ENCODE measurements at regions not wholly inside any gene's neighbourhood (a gene's known extent, or its start where the extent isn't known, plus 50 kb on each side); places are given as distances from the start of the nearest gene placed in this dataset.
A peak's percentile ranks its signal among the peaks of the same experiment; 100 is the strongest.
"Not testable (repeated sequence)": the region's sequence is repeated elsewhere in the genome, so short reads cannot be mapped to it uniquely, and the experiment has no call there.

- H3K4me1 Mint-ChIP-seq; H3K36me3 Mint-ChIP-seq (ENCODE audit: low read depth); H3K27me3 Mint-ChIP-seq; H3K27ac Mint-ChIP-seq; DNase-seq; intact Hi-C loops (cut with micrococcal nuclease); H3K4me3 Mint-ChIP-seq: not testable (repeated sequence)
- peaks cover 18% of the 10 kb centered on the region for H3K9me3 Mint-ChIP-seq
Observed at GRCh38 chr6:86057293-86057980, 414.8 kb upstream of the SYNCRIP start.

GRCh38 chr6:86045038-86045437, 402.4 kb upstream of the SYNCRIP start:
- no peaks in the 10 kb centered on the region for H3K9me3 Mint-ChIP-seq
- H3K36me3 Mint-ChIP-seq (ENCODE audit: low read depth), result no peaks in the 10 kb centered on the region
- intact Hi-C loops (cut with micrococcal nuclease), result no loop called here
- no peak for DNase-seq
- H3K27ac Mint-ChIP-seq, result no peak overlapping the region
- no peak overlapping the region for H3K4me3 Mint-ChIP-seq
- no peaks in the 10 kb centered on the region for H3K27me3 Mint-ChIP-seq
- H3K4me1 Mint-ChIP-seq, result no peaks in the 10 kb centered on the region

DNA sequence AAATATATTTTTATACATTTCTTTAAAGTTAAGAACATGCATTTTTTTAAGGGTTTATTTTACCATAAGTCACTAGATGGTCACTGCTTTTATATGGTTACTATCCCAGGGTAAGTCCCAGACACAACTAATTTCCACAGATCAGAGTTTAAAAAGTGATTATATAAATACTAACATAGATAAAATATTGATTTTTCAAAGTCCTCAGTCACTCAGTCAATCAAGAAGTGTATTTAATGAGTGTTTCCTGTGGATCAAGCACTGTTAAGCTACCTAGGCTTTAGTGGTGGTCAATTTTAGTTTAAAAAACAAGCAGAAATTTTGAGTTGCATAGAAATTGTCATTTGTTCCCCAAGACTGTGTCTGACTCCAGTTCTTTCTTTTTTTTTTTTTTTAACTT, 399.5 kb upstream of the SYNCRIP start:
- Mint-ChIP-seq H3K9me3 (no peaks in the 10 kb centered on the region), H3K4me3 (no peak overlapping the region), H3K27me3 (no peaks in the 10 kb centered on the region), H3K4me1 (no peaks in the 10 kb centered on the region), H3K36me3 (ENCODE audit: low read depth) (no peaks in the 10 kb centered on the region), H3K27ac (no peak overlapping the region)
- intact Hi-C loops (cut with micrococcal nuclease), result no loop called here
- DNase-seq, result no peak

DNA sequence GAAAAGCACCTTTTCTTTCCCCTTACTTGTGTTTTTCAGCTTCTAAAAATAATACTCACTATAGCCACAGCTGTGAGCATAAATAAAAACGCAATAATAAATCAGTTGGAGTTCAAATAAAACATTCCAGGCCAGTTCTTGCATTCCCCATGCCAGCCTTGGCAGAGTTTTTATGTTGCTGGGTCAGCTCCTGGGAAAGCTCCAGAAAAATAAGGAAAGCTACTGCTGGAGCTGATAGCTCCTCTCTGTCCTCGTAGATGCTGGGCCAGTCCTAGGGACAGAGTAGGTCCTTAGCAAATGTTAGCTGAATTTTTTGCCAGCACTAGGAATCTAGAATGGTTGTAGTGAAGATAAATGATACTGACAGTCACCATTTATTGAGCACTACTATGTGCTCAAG, 389.0 kb upstream of the SYNCRIP start:
- DNase-seq, result no peak
- Mint-ChIP-seq H3K9me3 (no peaks in the 10 kb centered on the region), H3K4me3 (no peak overlapping the region), H3K4me1 (no peaks in the 10 kb centered on the region), H3K27ac (no peak overlapping the region), H3K36me3 (ENCODE audit: low read depth) (no peaks in the 10 kb centered on the region), H3K27me3 (no peaks in the 10 kb centered on the region)
- intact Hi-C loops (cut with micrococcal nuclease), result no loop called here

- Mint-ChIP-seq H3K9me3 (no peaks in the 10 kb centered on the region), H3K4me3 (no peak overlapping the region), H3K36me3 (ENCODE audit: low read depth) (no peaks in the 10 kb centered on the region), H3K27me3 (no peaks in the 10 kb centered on the region), H3K4me1 (no peaks in the 10 kb centered on the region), H3K27ac (no peak overlapping the region)
- intact Hi-C loops (cut with micrococcal nuclease), result no loop called here
- DNase-seq, result no peak
Observed at GRCh38 chr6:86030875-86031274, 388.2 kb upstream of the SYNCRIP start.

GRCh38 chr6:86028776-86029175, 386.1 kb upstream of the SYNCRIP start:
- intact Hi-C loops (cut with micrococcal nuclease), result no loop called here
- Mint-ChIP-seq H3K27me3 (no peaks in the 10 kb centered on the region), H3K27ac (no peak overlapping the region), H3K9me3 (no peaks in the 10 kb centered on the region), H3K4me3 (no peak overlapping the region), H3K4me1 (no peaks in the 10 kb centered on the region), H3K36me3 (ENCODE audit: low read depth) (no peaks in the 10 kb centered on the region)
- no peak for DNase-seq

GRCh38 chr6:86026890-86027289, 384.2 kb upstream of the SYNCRIP start:
- H3K4me3 Mint-ChIP-seq; intact Hi-C loops (cut with micrococcal nuclease); DNase-seq; H3K27me3 Mint-ChIP-seq; H3K36me3 Mint-ChIP-seq (ENCODE audit: low read depth); H3K9me3 Mint-ChIP-seq; H3K4me1 Mint-ChIP-seq; H3K27ac Mint-ChIP-seq: not testable (repeated sequence)

- Mint-ChIP-seq H3K9me3 (no peaks in the 10 kb centered on the region), H3K4me3 (no peak overlapping the region), H3K27ac (no peak overlapping the region), H3K27me3 (no peaks in the 10 kb centered on the region), H3K36me3 (ENCODE audit: low read depth) (no peaks in the 10 kb centered on the region), H3K4me1 (no peaks in the 10 kb centered on the region)
- intact Hi-C loops (cut with micrococcal nuclease), result no loop called here
- DNase-seq, result no peak
Observed at GRCh38 chr6:86017236-86017635, 374.6 kb upstream of the SYNCRIP start.

DNA sequence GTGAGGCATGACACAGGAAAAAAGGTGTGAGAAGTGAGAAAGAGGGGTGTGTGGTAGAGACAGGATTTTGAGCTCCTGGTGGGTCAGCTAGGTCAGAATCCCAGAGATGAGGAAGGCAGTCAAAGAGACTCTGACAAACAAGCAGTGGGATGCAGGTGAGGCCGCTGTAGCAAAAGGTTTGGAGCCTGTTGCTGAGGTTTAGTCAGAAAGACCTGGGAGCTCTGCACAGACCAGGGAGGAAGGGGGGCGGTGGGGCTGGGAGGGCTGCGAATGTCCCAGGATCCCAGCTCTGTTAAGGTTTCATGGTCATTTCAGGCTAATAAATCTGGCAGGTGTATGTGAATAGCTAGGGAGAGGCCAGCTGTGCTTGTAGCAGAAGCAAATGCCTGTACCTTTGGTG, 373.9 kb upstream of the SYNCRIP start:
- Mint-ChIP-seq H3K27me3 (no peaks in the 10 kb centered on the region), H3K4me3 (no peak overlapping the region), H3K4me1 (no peaks in the 10 kb centered on the region), H3K9me3 (no peaks in the 10 kb centered on the region), H3K27ac (no peak overlapping the region), H3K36me3 (ENCODE audit: low read depth) (no peaks in the 10 kb centered on the region)
- intact Hi-C loops (cut with micrococcal nuclease), result no loop called here
- DNase-seq, result no peak

- Mint-ChIP-seq H3K4me1 (no peaks in the 10 kb centered on the region), H3K9me3 (no peaks in the 10 kb centered on the region)
Observed at GRCh38 chr6:86016077-86016476, 373.4 kb upstream of the SYNCRIP start.

GRCh38 chr6:86012991-86013390, 370.3 kb upstream of the SYNCRIP start:
- intact Hi-C loops (cut with micrococcal nuclease); DNase-seq; H3K9me3 Mint-ChIP-seq; H3K4me3 Mint-ChIP-seq; H3K4me1 Mint-ChIP-seq; H3K27me3 Mint-ChIP-seq; H3K36me3 Mint-ChIP-seq (ENCODE audit: low read depth); H3K27ac Mint-ChIP-seq: not testable (repeated sequence)

More at GRCh38 chr6:86016077-86016476, 373.4 kb upstream of the SYNCRIP start:
- no peak overlapping the region for H3K27ac Mint-ChIP-seq
- intact Hi-C loops (cut with micrococcal nuclease), result no loop called here
- no peak for DNase-seq
- no peaks in the 10 kb centered on the region for H3K27me3 Mint-ChIP-seq
- H3K36me3 Mint-ChIP-seq (ENCODE audit: low read depth), result no peaks in the 10 kb centered on the region
- H3K4me3 Mint-ChIP-seq, result no peak overlapping the region

DNA sequence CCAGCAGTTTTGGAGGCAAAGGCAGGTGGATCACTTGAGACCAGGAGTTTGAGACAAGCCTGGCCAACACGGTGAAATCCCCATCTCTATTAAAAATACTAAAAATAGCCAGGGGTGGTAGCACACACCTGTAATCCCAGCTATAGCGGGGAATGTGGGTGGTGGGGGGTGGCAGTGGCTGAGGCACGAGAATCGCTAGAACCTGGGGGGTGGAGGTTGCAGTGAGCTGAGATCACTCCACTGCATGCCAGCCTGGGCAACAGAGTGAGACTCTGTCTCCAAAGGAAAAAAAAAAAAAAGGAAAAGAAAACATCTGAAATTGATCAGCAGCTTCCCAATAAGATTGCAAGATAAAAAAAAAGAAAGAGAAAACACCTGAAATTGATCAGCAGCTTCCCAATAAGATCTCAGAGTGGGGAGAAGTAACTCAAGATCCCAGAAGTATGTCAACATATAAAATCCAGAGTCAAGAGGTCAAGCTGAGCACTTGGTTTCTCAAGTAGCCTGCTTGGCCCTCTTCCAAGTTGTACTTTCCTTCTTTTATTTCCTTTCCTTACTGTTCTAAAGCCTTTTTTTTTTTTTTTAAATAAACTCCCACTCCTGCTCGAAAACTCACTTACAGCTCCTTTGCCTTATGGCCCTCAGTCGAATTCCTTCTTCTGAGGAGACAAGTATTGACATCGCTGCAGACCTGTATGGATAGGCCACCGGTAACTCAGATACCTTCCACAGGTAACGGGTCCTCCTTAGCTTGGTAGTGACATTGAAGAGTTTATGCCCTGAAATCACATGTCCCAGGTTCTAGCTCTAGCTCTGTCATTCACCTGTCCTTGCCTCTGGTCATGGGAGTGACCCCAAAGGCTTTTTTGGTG, 368.5 kb upstream of the SYNCRIP start:
- Mint-ChIP-seq H3K27ac (no peak overlapping the region), H3K4me3 (no peak overlapping the region), H3K36me3 (ENCODE audit: low read depth) (no peaks in the 10 kb centered on the region), H3K4me1 (no peaks in the 10 kb centered on the region), H3K27me3 (no peaks in the 10 kb centered on the region), H3K9me3 (no peaks in the 10 kb centered on the region)
- DNase-seq, result no peak
- intact Hi-C loops (cut with micrococcal nuclease), result no loop called here

GRCh38 chr6:85997206-85997605, 354.5 kb upstream of the SYNCRIP start:
- H3K27me3 Mint-ChIP-seq, result no peaks in the 10 kb centered on the region
- H3K27ac Mint-ChIP-seq, result no peak overlapping the region
- H3K4me1 Mint-ChIP-seq, result no peaks in the 10 kb centered on the region
- H3K36me3 Mint-ChIP-seq (ENCODE audit: low read depth), result no peaks in the 10 kb centered on the region
- DNase-seq, result peak; percentile 16
- intact Hi-C loops (cut with micrococcal nuclease), result no loop called here
- H3K9me3 Mint-ChIP-seq, result no peaks in the 10 kb centered on the region
- no peak overlapping the region for H3K4me3 Mint-ChIP-seq

GRCh38 chr6:85996034-85996375, 353.3 kb upstream of the SYNCRIP start:
- no peak overlapping the region for H3K4me3 Mint-ChIP-seq
- no peaks in the 10 kb centered on the region for H3K27me3 Mint-ChIP-seq
- intact Hi-C loops (cut with micrococcal nuclease), result no loop called here
- H3K4me1 Mint-ChIP-seq, result no peaks in the 10 kb centered on the region
- no peak overlapping the region for H3K27ac Mint-ChIP-seq
- H3K9me3 Mint-ChIP-seq, result no peaks in the 10 kb centered on the region
- DNase-seq, result no peak
- H3K36me3 Mint-ChIP-seq (ENCODE audit: low read depth), result no peaks in the 10 kb centered on the region
